ENCODE measurements at regions not wholly inside any gene's neighbourhood (a gene's known extent, or its start where the extent isn't known, plus 50 kb on each side); places are given as distances from the start of the nearest gene placed in this dataset.

- TF ChIP-seq, protein P1, sequence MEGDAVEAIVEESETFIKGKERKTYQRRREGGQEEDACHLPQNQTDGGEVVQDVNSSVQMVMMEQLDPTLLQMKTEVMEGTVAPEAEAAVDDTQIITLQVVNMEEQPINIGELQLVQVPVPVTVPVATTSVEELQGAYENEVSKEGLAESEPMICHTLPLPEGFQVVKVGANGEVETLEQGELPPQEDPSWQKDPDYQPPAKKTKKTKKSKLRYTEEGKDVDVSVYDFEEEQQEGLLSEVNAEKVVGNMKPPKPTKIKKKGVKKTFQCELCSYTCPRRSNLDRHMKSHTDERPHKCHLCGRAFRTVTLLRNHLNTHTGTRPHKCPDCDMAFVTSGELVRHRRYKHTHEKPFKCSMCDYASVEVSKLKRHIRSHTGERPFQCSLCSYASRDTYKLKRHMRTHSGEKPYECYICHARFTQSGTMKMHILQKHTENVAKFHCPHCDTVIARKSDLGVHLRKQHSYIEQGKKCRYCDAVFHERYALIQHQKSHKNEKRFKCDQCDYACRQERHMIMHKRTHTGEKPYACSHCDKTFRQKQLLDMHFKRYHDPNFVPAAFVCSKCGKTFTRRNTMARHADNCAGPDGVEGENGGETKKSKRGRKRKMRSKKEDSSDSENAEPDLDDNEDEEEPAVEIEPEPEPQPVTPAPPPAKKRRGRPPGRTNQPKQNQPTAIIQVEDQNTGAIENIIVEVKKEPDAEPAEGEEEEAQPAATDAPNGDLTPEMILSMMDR (conservative IDR thresholded peaks at IDR 0.05 in 1 of 2, IDR thresholded peaks at IDR 0.05 in 1 of 2; ENCODE audit: extremely low read depth in 1 of 2, insufficient read depth in 1 of 2, low read depth in 1 of 2, low read length in 2 of 2): no peak
- no peak for TF ChIP-seq EZH2 (IDR thresholded peaks at IDR 0.05; ENCODE audit: borderline replicate concordance, low read length)
Observed at GRCh38 chr11:91231226-91231625, 993.4 kb upstream of the FAT3 start.
